Muscle of leg (tissue), 3 donors: ENCODE measurements at regions not wholly inside any gene's neighbourhood (a gene's known extent, or its start where the extent isn't known, plus 50 kb on each side); places are given as distances from the start of the nearest gene placed in this dataset.

Source experiments
- DNase-seq: peaks from one replicate; pipeline ENCODE4 v3.0.0; 2013
- H3K27ac ChIP-seq: one replicate; pipeline ENCODE4 v1.5.1; 2013; ENCODE audit warnings: mild to moderate bottlenecking, low read length, control low read depth
- H3K27me3 ChIP-seq: one replicate; pipeline ENCODE4 v1.6.1; 2013; ENCODE audit warnings: low read length; ENCODE audit not compliant: control insufficient read depth, insufficient read depth
- H3K36me3 ChIP-seq: one replicate; pipeline ENCODE4 v1.6.1; 2013; ENCODE audit warnings: low read length; ENCODE audit not compliant: control insufficient read depth, insufficient read depth
- H3K4me1 ChIP-seq: one replicate; pipeline ENCODE4 v1.6.1; 2013; ENCODE audit warnings: low read length; ENCODE audit not compliant: control insufficient read depth, insufficient read depth
- H3K4me3 ChIP-seq: one replicate; pipeline ENCODE4 v1.5.1; 2013; ENCODE audit warnings: low read length, control low read depth
- H3K9me3 ChIP-seq: replicated peaks from 2 replicates; pipeline ENCODE4 v1.6.1; 2013; ENCODE audit warnings: low read depth, low read length; ENCODE audit not compliant: control insufficient read depth
- WGBS: methylation state at CpG from one replicate; pipeline ENCODE4 v1.1.5; 2013; ENCODE audit warnings: missing lambda C conversion rate; ENCODE audit not compliant: insufficient coverage; 5-methylcytosine and 5-hydroxymethylcytosine counted together

DNA sequence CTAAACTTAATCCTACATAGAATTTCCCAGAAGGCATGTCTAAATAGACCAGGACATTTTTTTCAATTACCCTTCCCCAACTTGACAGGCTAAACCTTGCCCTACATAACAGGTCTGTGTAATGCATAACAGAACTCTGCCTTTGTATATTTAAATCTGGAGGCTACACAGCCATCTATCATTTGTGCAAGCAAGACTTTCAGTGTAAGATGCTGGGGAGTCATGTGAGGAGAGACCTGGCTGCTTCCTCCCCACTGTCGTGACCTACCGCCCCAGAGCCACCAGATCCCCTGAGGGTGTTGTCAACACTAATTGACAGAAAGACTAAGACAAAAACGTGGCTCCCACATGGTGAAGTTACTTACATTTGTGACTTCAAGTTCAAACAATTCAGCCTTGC is 342.2 kb downstream of the PPARGC1A start:
- Histone ChIP-seq H3K36me3 (no peaks in the 10 kb centered on the region), H3K4me1 (no peaks in the 10 kb centered on the region), H3K27me3 (no peaks in the 10 kb centered on the region), H3K27ac (no peak overlapping the region), H3K4me3 (no peak overlapping the region), H3K9me3 (no peaks in the 10 kb centered on the region)
- no CpG with 5 or more reads among the region's 3 CpGs for WGBS
- DNase-seq, result no peak

- WGBS, result no CpG with 5 or more reads among the region's 2 CpGs
- H3K9me3 ChIP-seq, result no peaks in the 10 kb centered on the region
- no peak overlapping the region for H3K4me3 ChIP-seq
- no peak for DNase-seq
- H3K4me1 ChIP-seq, result no peaks in the 10 kb centered on the region
- H3K27ac ChIP-seq, result no peak overlapping the region
- no peaks in the 10 kb centered on the region for H3K27me3 ChIP-seq
- H3K36me3 ChIP-seq, result no peaks in the 10 kb centered on the region
These were observed 342.8 kb downstream of the PPARGC1A start for GRCh38 chr4:23547096-23547495.

- H3K27me3 ChIP-seq, result no peaks in the 10 kb centered on the region
- DNase-seq, result no peak
- WGBS, result 80% methylated on average over 2 of the region's 5 CpGs
- H3K36me3 ChIP-seq, result no peaks in the 10 kb centered on the region
- no peak overlapping the region for H3K4me3 ChIP-seq
- H3K9me3 ChIP-seq, result no peaks in the 10 kb centered on the region
- no peak overlapping the region for H3K27ac ChIP-seq
- H3K4me1 ChIP-seq, result no peaks in the 10 kb centered on the region
These were observed 349.8 kb downstream of the PPARGC1A start for GRCh38 chr4:23539969-23540569.

DNA sequence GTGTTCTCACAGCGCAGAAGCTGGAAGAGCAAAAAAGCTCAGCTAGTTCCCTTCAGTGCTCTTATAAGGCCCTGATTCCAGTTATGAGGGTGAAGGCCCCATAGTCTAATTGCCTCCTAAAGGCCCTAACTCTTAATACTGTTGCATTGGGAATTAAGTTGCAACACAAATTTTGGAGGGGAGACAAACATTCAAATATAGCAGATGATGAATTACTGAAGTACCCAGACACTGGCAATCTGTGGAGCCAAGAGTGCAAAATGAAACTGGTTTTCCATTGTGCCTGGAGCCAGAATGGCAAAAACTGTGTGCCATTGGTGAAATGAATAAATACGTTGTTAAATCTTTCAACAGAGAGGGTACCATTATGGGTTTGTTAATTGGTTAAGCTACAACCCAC is 356.0 kb downstream of the PPARGC1A start:
- no peak for DNase-seq
- H3K27ac ChIP-seq, result no peak overlapping the region
- H3K9me3 ChIP-seq, result peaks cover 2% of the 10 kb centered on the region
- no peaks in the 10 kb centered on the region for H3K36me3 ChIP-seq
- no peaks in the 10 kb centered on the region for H3K4me1 ChIP-seq
- 60% methylated on average over 1 of the region's 2 CpGs for WGBS
- no peaks in the 10 kb centered on the region for H3K27me3 ChIP-seq
- H3K4me3 ChIP-seq, result no peak overlapping the region

- Histone ChIP-seq H3K9me3 (no peaks in the 10 kb centered on the region), H3K27ac (no peak overlapping the region), H3K4me1 (no peaks in the 10 kb centered on the region), H3K4me3 (no peak overlapping the region), H3K36me3 (no peaks in the 10 kb centered on the region), H3K27me3 (no peaks in the 10 kb centered on the region)
- peak; percentile 8 for DNase-seq
- WGBS, result no CpG with 5 or more reads among the region's 3 CpGs
These were observed 373.1 kb downstream of the PPARGC1A start for GRCh38 chr4:23516716-23517115.

GRCh38 chr4:23504083-23504482 is 385.8 kb downstream of the PPARGC1A start:
- DNase-seq, result no peak
- WGBS, result 50% methylated on average over 1 of the region's 2 CpGs
- no peak overlapping the region for H3K27ac ChIP-seq
- H3K27me3 ChIP-seq, result no peaks in the 10 kb centered on the region
- H3K9me3 ChIP-seq, result no peaks in the 10 kb centered on the region
- no peak overlapping the region for H3K4me3 ChIP-seq
- no peaks in the 10 kb centered on the region for H3K36me3 ChIP-seq
- H3K4me1 ChIP-seq, result no peaks in the 10 kb centered on the region

DNA sequence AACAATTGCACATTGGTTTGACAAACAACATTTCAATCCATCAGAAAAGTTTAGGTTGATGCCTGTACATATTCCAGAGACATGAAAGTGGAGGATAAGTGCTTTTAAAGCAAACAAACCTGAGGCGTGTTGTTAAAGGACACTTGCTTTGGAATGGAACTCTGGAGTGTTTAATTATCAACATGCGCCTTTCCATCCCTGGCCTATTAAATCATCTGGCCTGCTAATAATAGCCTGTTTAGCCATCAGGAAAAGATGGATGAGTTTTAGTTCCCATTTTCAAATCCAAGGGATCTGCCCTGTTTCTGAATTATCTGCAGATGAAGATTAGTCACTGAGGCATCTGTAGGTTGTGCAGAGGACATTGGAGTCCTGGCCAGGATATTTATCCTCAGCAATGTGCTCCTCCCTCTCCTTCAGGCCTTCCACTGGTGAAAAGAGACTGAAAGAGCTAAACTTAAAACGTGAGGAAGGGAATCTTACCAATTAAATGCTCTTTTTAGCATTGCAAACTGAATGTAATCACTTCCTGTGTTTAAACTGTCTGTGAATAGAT is 388.9 kb downstream of the PPARGC1A start:
- H3K4me3 ChIP-seq, result no peak overlapping the region
- no peaks in the 10 kb centered on the region for H3K9me3 ChIP-seq
- no peak overlapping the region for H3K27ac ChIP-seq
- DNase-seq, result no peak
- WGBS, result no CpG with 5 or more reads among the region's 3 CpGs
- no peaks in the 10 kb centered on the region for H3K36me3 ChIP-seq
- H3K27me3 ChIP-seq, result no peaks in the 10 kb centered on the region
- H3K4me1 ChIP-seq, result no peaks in the 10 kb centered on the region

DNA sequence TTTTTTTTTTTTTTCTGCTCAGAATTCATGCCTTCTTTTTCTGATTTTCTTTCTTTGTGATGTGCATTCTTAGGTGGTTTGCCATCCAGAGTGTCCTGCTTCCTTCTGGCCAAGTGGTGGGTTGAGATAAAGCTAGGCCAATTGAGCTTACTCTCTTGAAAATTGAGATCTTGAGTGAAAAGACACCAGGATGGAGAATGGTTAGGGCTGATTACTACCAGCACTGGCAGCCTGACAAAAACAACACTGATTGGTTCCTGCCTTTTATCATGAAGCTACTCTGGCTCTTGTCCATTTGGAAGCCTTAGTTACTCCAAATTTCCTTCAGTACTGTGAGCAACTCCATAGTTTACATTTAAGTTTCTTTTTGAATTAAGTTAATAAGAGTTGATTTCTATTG is 404.0 kb downstream of the PPARGC1A start:
- Histone ChIP-seq H3K4me1 (no peaks in the 10 kb centered on the region), H3K27me3 (no peaks in the 10 kb centered on the region), H3K27ac (no peak overlapping the region), H3K36me3 (no peaks in the 10 kb centered on the region), H3K9me3 (no peaks in the 10 kb centered on the region), H3K4me3 (no peak overlapping the region)
- DNase-seq, result peak; percentile 6

- H3K9me3 ChIP-seq, result no peaks in the 10 kb centered on the region
- 52% methylated on average over 3 of the region's 4 CpGs for WGBS
- no peaks in the 10 kb centered on the region for H3K4me1 ChIP-seq
- H3K27ac ChIP-seq, result no peak overlapping the region
- no peaks in the 10 kb centered on the region for H3K27me3 ChIP-seq
- H3K36me3 ChIP-seq, result no peaks in the 10 kb centered on the region
- H3K4me3 ChIP-seq, result no peak overlapping the region
- DNase-seq, result no peak
These were observed 405.2 kb downstream of the PPARGC1A start for GRCh38 chr4:23484689-23485088.

DNA sequence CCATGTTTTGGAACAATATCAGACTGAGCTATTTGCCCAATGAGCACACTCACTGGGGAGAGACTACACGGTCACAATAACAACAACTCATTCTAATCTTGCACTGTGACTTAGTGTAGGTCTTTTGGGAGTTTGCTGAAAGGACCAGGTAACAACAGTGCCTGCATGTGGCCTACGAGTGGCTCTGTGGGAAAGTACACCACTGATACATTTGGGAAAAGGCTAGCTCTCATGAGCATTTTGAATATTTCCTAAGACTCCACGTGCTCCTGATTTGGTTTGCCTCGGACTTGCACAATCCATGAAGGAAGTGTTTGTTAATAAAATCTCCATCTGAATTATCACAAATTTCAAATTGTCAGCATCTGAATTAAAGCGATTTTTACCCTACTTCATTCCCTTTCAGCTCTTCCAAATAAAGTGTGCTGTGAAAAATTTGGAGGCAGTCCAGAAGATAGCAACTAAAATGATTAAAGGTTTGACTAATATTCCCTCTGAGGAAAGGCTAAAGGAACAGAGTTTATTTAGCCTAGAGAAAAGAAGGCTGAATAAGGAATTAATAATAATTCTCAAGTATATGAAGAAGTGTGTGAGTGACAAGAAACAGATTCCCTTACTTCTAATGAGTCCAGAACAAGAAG is 406.4 kb downstream of the PPARGC1A start:
- no peaks in the 10 kb centered on the region for H3K9me3 ChIP-seq
- H3K4me1 ChIP-seq, result no peaks in the 10 kb centered on the region
- DNase-seq, result no peak
- H3K36me3 ChIP-seq, result no peaks in the 10 kb centered on the region
- H3K4me3 ChIP-seq, result no peak overlapping the region
- no peak overlapping the region for H3K27ac ChIP-seq
- H3K27me3 ChIP-seq, result no peaks in the 10 kb centered on the region
- 56% methylated on average over 1 of the region's 5 CpGs for WGBS
